ENCODE measurements at regions not wholly inside any gene's neighbourhood (a gene's known extent, or its start where the extent isn't known, plus 50 kb on each side); places are given as distances from the start of the nearest gene placed in this dataset.

- no peaks in the 10 kb centered on the region for H3K36me3 ChIP-seq (ENCODE audit: control insufficient read depth in 2 of 2, extremely low read depth in 1 of 2, insufficient read depth in 2 of 2, low read length in 2 of 2)
- H3K4me1 ChIP-seq (ENCODE audit: control insufficient read depth, extremely low read depth, insufficient read depth, low read length) = no peaks in the 10 kb centered on the region
- CTCF ChIA-PET = no interaction called here
- H3K9ac ChIP-seq (replicated peaks; ENCODE audit: extremely low read depth, insufficient read depth, low read length) = no peak overlapping the region
- intact Hi-C loops (cut with micrococcal nuclease) = no loop called here
- dilution Hi-C loops (cut with MboI; ENCODE audit: extremely low pct_ligation_motif_present, low sequenced_read_pairs) = no loop called here
- no peak for TF ChIP-seq MYC (IDR thresholded peaks at IDR 0.05; ENCODE audit: low read depth, low read length)
- no peak for TF ChIP-seq FOS (IDR thresholded peaks at IDR 0.05; ENCODE audit: borderline replicate concordance, insufficient read depth, low read length)
- TF ChIP-seq POLR2AphosphoS5 (IDR thresholded peaks at IDR 0.05; ENCODE audit: insufficient read depth, low read depth, low read length) = no peak
- TF ChIP-seq EZH2 (IDR thresholded peaks at IDR 0.05; ENCODE audit: borderline replicate concordance, low read depth, low read length, severe bottlenecking) = no peak
- no peak for TF ChIP-seq CTCF (IDR thresholded peaks at IDR 0.05; ENCODE audit: extremely low read depth in 1 of 2, insufficient read depth in 1 of 2, low read depth in 1 of 2, low read length in 2 of 2)
- TF ChIP-seq JUN (IDR thresholded peaks at IDR 0.05; ENCODE audit: borderline replicate concordance, insufficient read depth, insufficient read length, low read depth) = no peak
- no peak for TF ChIP-seq GATA2 (IDR thresholded peaks at IDR 0.05; ENCODE audit: insufficient read depth, insufficient read length, low read depth, low read length)
- TF ChIP-seq POLR2A (IDR thresholded peaks at IDR 0.05; ENCODE audit: low read depth, low read length) = no peak
- TF ChIP-seq, protein P1, sequence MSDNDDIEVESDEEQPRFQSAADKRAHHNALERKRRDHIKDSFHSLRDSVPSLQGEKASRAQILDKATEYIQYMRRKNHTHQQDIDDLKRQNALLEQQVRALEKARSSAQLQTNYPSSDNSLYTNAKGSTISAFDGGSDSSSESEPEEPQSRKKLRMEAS (IDR thresholded peaks at IDR 0.05; ENCODE audit: insufficient read depth, insufficient read length) = no peak
- FAIRE-seq (no peak), DNase-seq (ENCODE audit: low read depth, low spot score) (no peak)
- no peak overlapping the region for H3K4me2 ChIP-seq (ENCODE audit: insufficient read depth, low read length)
- H2AFZ ChIP-seq (ENCODE audit: low read depth, low read length) = no peak overlapping the region
- POLR2A ChIA-PET = no interaction called here
- H4K20me1 ChIP-seq (replicated peaks; ENCODE audit: control insufficient read depth, extremely low read depth, insufficient read depth, low read length) = no peaks in the 10 kb centered on the region
- H3K4me3 ChIP-seq (replicated peaks in 1 of 3; ENCODE audit: insufficient read depth in 1 of 3, low read depth in 1 of 3, low read length in 3 of 3) = no peak overlapping the region
- H3K9me1 ChIP-seq (replicated peaks; ENCODE audit: control insufficient read depth, extremely low read depth, insufficient read depth, low read length) = no peaks in the 10 kb centered on the region
- no peaks in the 10 kb centered on the region for H3K79me2 ChIP-seq (ENCODE audit: control insufficient read depth, insufficient read depth, low read length)
- H3K27me3 ChIP-seq (ENCODE audit: control insufficient read depth in 2 of 2, insufficient read depth in 2 of 2, low read length in 2 of 2) = no peaks in the 10 kb centered on the region
- no peak overlapping the region for H3K27ac ChIP-seq (ENCODE audit: insufficient read depth, low read depth, low read length)
- no peaks in the 10 kb centered on the region for H3K9me3 ChIP-seq (replicated peaks; ENCODE audit: control insufficient read depth, insufficient read depth, low read length)
- no TSS peak for BruUV-seq (replicated peaks)
Observed at GRCh38 chr4:126548890-126549289, 1083.9 kb upstream of the INTU start.
